ENCODE measurements at regions not wholly inside any gene's neighbourhood (a gene's known extent, or its start where the extent isn't known, plus 50 kb on each side); places are given as distances from the start of the nearest gene placed in this dataset.
"Not testable (repeated sequence)": the region's sequence is repeated elsewhere in the genome, so short reads cannot be mapped to it uniquely, and the experiment has no call there.

DNA sequence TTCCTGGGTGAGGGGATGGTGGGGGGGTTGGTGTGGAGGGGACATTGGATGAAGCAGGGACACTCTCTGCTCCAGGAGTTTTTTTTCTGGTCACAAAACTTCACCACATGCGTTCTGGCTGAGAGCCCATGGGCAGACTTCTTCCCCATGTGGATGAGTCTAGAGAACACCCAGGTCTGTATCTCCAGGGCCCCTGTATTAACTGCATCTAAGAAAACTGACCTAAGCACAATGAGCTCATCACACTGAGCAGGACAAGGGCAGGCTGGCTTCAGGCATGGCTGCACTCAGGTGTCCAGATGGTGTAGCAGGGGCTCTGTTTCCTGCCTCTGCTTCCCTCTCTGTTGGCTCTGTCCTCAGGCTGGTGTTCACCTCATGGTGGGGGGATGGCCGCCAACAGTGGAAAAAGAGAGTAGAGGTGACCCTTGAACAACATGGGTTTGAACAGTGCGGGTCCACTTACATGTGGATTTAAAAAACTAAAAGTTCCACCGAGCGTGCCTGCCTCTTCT lies 85.3 kb upstream of the STC2 start:
- DNase-seq, result no peak

DNA sequence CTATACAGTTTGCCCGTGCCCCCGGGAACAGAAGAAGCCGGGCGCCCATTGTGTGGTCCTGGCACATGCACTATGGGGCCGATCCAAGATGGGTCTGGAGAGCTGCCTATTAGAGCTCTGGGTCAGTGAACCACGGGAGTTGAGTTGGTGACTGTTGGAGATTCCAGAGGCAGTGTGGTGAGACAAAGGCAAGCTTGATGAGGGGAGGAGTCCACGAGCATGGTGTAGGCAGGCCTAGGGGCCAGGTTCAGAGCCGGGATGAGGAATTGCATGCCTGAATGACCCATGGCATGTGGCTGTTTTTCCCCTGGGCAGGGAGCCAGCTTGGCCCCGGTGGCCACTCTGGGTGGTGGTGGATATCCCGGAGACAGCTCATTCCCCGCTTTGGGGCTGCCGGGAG lies 84.4 kb upstream of the STC2 start:
- no peak for DNase-seq

DNA sequence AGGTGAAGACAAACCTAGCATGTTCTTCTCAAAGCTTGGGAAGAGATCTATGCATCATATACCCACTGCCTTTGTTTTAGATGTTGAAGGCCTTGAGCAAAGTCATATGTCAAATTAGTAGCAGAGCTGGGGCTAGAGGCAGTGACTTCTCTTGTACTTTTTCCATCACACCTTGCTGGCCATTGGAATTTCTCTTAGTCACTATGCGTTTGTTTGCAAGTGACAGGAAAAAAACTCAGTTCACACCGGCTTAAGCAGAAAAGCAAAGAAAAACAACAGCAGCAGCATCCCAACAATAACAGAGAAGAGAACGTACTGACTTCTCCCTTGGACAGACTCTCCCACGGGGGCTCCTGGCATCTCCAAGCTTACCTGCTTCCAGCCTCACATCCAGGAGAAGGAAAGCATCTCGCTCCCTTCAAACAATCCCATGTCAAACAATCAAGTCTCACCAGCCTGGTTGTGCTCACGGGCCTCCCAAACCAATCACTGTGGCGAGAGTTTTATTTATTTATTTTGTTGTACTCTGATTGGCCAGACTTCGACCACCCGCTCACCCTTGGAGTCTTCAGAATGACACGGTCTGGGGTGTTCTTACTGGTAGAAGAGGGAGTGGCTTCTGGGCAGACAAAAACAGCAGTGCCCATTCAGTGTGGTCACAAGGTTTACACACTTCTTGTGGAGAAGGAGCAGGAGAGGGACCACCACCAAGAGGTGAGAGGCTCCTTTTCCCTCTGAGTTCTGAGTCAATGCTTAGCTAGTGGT lies 83.8 kb upstream of the STC2 start:
- no peak for DNase-seq

DNA sequence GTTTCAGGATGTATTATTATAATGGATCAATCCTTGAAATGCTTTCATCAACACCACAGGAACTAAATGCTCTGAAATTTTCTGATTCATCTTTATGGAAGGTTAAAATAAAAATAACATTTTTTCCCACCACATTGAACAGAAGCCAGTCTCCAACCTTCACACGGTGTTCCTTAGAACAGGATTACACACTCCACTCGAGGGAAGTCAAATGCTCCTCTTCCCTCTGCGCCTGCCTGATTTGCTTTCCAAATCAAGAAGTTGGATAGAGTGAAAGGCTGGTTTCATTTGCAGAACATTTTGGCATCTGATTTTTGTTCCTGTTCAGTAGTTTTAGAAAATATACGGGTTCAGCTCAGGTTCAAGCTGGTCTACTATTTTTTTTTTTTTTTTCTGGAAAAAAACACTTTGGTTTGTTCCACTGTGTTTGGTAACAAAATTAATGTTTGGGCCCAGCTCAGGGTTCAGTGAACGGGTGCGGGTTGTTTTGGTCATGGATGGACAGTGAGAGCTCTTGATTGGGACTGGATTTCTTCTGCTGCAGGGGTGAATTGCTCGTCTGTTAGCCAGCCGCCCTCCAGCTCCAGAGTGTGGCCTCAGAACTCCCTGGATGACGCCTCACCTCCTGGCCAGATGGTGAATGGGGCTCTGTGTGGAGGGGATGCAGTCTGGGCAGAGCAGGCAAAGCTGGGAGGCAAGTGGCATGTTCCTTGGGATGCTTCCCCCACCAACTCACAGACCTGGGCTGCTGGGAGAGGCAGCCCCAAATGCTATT lies 82.4 kb upstream of the STC2 start:
- DNase-seq, result no peak

DNA sequence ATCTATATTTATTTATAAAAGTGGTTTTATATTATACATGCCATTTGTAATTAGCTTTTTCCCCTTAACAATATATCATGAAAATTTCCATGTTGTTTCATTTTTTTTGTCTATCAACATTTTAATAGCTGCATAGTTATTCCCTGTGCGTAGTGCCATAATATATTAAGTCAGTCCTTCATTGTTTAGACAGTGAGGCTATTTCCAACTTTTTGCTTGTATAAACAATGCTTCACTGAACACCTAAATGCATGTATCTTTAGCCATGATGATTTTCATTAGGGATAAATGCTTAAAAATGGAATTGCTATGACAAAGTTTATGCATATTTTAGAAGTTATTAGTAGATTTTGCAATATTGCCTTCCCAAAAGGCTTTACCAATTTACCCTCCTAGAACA lies 80.7 kb upstream of the STC2 start:
- DNase-seq, result no peak

- no peak for DNase-seq
Observed at GRCh38 chr5:173399851-173400250, 71.6 kb upstream of the STC2 start.

- no peak for DNase-seq
Observed at GRCh38 chr5:173397516-173397915, 69.3 kb upstream of the STC2 start.

- DNase-seq, result peak; percentile 15
Observed at GRCh38 chr5:173396311-173396993, 68.2 kb upstream of the STC2 start.

DNA sequence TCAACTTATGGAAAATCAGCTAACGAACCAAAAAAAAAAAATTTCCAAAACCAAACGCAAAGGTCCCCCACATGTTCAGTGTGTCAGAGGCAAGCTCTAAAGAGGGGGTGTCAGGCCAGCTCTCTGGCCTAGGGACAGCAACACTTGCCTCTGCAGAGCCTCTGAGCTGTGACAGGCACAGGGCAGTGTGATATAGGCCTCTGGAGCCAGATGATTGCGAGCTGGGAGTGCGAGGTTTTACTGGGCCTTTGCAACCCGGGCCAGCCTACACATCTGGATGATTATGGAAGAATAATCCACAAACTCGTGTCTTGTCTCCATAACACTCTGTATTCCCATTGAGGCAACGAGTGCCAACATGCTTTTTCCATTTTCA lies 67.7 kb upstream of the STC2 start:
- no peak for DNase-seq

DNA sequence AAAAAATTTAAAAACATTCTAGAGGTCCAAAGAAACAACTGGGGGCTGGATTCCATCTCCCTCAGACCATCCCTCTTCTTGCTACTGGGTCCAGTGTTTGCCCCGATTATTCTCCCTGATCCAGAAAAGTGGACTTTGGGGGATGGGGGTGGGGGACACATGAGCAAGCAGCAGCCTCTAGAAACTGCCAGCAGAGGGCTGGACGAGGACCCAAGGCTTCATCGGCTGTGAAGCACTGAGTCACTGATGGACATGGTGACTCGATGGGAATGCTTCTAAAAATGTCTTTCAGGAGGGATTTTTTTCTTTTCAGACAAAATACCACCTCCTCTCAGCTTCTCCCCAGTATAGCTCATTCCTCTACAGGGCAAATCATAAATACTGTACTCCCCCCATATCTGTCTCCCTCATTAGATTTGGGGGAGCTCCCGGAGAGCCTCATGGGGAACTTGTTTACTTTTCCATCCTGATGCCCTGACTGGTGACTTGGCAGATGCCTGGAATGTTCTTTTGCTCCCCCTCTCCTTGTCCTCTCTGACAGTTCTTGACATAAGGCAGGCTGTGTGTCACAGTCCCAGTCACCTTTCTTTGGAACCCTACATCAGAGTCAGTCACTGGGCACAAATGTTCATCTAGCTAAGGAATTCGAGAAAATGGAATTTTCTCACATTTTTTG lies 67.2 kb upstream of the STC2 start:
- peak; percentile 79 for DNase-seq

DNA sequence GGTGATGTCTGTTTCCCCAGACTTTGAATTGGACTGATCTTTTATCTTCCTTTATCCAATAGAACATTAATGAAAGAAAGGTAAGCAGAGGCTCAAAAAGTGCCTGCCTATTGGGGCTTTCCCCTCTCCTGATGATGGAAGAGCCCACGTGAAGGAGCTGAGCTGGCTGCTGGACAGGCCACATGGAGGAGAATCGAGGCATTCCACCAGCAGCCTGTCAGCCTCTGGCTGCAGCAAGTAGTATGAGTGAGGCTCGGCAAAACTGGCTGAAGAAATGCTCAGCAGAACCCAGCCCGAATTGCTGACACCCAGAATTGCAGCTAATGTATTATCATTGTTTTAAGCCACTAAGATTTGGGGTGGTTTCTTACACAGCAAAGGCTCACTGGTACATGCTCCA lies 66.5 kb upstream of the STC2 start:
- no peak for DNase-seq

DNA sequence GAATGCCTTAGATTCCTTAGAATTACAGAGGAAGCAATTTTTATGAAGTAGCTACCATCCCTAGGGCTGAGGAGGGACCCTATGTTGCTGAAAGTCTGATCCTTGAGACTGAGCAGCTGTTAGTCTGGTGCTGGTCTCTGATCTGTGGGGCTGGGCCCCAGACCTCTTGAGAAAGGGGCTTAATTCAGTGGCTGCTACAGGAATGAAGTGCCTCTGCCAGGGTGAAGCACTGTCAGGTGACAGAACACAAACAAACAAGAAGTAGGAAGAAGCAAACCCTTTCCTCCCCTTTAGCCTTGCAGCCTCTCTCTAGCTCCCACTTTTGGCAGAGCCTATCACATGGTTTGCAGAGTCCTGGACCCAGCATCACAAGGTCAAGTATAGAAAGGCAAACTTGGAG lies 64.0 kb upstream of the STC2 start:
- DNase-seq, result no peak

DNA sequence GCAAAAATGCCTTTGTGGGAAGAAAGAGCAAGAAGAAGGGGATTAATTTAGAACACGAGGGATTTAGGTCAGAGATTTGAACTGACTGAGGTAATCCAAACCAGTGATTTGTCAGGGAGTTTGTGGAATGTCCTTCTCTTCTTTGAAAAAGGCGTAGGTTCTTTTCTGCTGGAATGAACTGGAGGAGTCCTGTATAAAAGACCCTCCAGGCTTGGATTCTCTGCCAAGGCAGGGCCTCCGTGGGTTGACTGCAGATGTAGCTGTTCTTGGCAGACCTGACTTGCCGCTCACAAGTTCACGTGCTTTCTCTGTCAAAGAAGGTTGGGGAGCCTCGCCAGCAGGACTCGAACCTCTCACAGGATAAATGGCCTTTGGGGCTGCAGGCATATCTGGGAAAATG lies 62.8 kb upstream of the STC2 start:
- no peak for DNase-seq

DNA sequence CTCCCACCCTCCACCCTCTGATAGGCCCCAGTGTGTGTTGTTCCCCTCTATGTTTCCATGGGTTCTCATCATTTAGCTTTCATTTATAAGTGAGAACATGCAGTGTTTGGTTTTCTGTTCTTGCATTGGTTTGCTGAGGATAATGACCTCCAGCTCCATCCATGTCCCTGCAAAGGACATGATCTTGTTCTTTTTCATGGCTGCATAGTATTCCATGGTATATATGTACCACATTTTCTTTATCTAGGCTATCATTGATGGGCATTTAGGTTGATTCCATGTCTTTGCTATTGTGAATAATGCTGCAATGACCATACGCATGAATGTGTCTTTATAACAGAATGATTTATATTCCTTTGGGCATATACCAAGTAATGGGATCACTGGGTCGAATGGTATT lies 59.1 kb upstream of the STC2 start:
- DNase-seq, result not testable (repeated sequence)

- no peak for DNase-seq
Observed at GRCh38 chr5:173385832-173386360, 57.7 kb upstream of the STC2 start.

GRCh38 chr5:173383711-173384110 lies 55.5 kb upstream of the STC2 start:
- peak; percentile 5 for DNase-seq

DNA sequence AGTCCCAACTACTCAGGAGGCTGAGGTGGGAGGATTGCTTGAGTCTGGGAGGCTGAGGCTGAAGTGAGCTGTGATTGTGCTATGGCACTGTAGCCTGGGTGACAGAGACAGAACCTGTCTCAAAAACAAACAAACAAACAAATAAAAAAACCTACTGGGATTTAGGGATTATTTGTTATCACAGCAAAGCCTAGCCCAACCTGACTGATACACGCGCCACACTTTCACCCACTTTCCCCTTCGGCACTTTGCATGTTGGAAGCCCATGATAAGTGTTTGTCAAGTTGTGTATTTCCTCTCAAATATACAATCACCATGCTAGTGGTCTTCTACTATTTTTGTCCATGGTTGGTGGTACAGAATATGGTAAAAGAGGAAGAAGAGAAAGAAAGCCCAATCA lies 50.5 kb upstream of the STC2 start:
- no peak for DNase-seq

Data from fibroblast of skin of right biceps (primary cell).